ENCODE measurements at regions not wholly inside any gene's neighbourhood (a gene's known extent, or its start where the extent isn't known, plus 50 kb on each side); places are given as distances from the start of the nearest gene placed in this dataset.

DNA sequence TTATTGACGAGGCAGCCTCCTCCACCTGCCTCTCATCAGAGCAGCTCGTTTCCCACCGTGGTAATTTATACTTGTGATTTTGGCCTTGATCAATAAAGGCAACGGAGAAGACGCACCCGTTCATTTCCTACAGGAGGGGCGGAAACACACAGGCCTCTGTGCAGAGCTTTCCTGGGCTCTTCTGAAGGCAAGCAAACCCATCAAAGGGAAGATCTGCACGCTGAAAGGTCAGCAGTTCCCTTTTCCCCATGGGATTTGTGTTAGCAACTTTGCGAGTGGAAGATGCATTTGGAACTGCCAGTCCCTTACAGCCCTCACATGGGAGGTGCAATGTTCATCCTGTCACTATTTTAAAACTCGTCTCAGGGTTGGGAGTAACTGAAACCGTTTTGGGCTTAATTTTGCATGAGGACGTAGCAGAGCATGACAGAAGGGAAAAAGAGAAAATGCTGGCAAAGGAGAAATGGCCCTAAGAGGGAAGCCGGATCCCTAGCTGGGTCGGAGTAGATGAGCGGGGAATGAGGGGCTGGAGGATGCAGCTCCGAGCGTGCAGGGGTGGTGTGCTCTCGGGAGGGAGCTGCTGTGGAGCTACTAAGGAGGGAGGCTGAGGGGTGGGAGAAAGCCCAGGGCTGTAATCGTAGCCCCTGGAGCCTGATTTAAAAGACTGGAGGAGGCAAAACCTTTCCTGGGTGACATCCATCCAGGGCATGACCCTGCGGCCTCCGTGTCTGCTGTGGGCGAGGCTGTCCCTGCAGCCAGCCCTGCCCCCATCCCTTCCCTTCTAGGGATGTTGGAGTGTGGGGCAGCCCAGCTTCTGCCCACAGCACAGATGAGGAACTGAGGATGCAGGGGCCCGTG is 111.1 kb upstream of the FAM20C start:
- H3K4me3 ChIP-seq (ENCODE audit: insufficient read length, low read depth) = no peak overlapping the region
- H3K27me3 ChIP-seq (ENCODE audit: insufficient read depth, insufficient read length) = no peaks in the 10 kb centered on the region
- DNase-seq (ENCODE audit: low read depth, low spot score) = no peak
- no peaks in the 10 kb centered on the region for H3K36me3 ChIP-seq (ENCODE audit: insufficient read depth, insufficient read length, low read length)
- no peaks in the 10 kb centered on the region for H3K9me3 ChIP-seq (ENCODE audit: insufficient read depth, low read length)
- H3K9ac ChIP-seq (ENCODE audit: insufficient read length, low read depth) = no peak overlapping the region
- H3K4me1 ChIP-seq (ENCODE audit: insufficient read depth, insufficient read length) = peaks cover 9% of the 10 kb centered on the region
- TF ChIP-seq YY1 (IDR thresholded peaks at IDR 0.05; ENCODE audit: insufficient read depth, insufficient read length) = no peak

- no peak for DNase-seq (ENCODE audit: low read depth, low spot score)
- Histone ChIP-seq H3K27me3 (ENCODE audit: insufficient read depth, insufficient read length) (peaks cover 4% of the 10 kb centered on the region), H3K9me3 (ENCODE audit: insufficient read depth, low read length) (no peaks in the 10 kb centered on the region), H3K9ac (ENCODE audit: insufficient read length, low read depth) (peak overlapping the region; percentile 4), H3K4me3 (ENCODE audit: insufficient read length, low read depth) (no peak overlapping the region), H3K36me3 (ENCODE audit: insufficient read depth, insufficient read length, low read length) (no peaks in the 10 kb centered on the region), H3K4me1 (ENCODE audit: insufficient read depth, insufficient read length) (peaks cover 9% of the 10 kb centered on the region)
- TF ChIP-seq ZNF274 (IDR thresholded peaks at IDR 0.05; ENCODE audit: low read depth, low read length) (no peak), YY1 (IDR thresholded peaks at IDR 0.05; ENCODE audit: insufficient read depth, insufficient read length) (no peak), SUZ12 (IDR thresholded peaks at IDR 0.05; ENCODE audit: extremely low read depth, insufficient read depth, insufficient read length) (no peak)
Measured at GRCh38 chr7:81926-82756, 110.2 kb upstream of the FAM20C start.

- Histone ChIP-seq H3K4me3 (ENCODE audit: insufficient read length, low read depth) (no peak overlapping the region), H3K36me3 (ENCODE audit: insufficient read depth, insufficient read length, low read length) (no peaks in the 10 kb centered on the region), H3K9me3 (ENCODE audit: insufficient read depth, low read length) (no peaks in the 10 kb centered on the region), H3K27me3 (ENCODE audit: insufficient read depth, insufficient read length) (peaks cover 4% of the 10 kb centered on the region), H3K4me1 (ENCODE audit: insufficient read depth, insufficient read length) (peaks cover 9% of the 10 kb centered on the region), H3K9ac (ENCODE audit: insufficient read length, low read depth) (peak overlapping the region; percentile 4)
- TF ChIP-seq ZNF274 (IDR thresholded peaks at IDR 0.05; ENCODE audit: low read depth, low read length) (no peak), YY1 (IDR thresholded peaks at IDR 0.05; ENCODE audit: insufficient read depth, insufficient read length) (no peak), SUZ12 (IDR thresholded peaks at IDR 0.05; ENCODE audit: extremely low read depth, insufficient read depth, insufficient read length) (no peak)
- DNase-seq (ENCODE audit: low read depth, low spot score) = no peak
Measured at GRCh38 chr7:82757-83155, 109.6 kb upstream of the FAM20C start.

- no peak for DNase-seq (ENCODE audit: low read depth, low spot score)
- Histone ChIP-seq H3K4me1 (ENCODE audit: insufficient read depth, insufficient read length) (peaks cover 9% of the 10 kb centered on the region), H3K4me3 (ENCODE audit: insufficient read length, low read depth) (no peak overlapping the region), H3K9me3 (ENCODE audit: insufficient read depth, low read length) (no peaks in the 10 kb centered on the region), H3K9ac (ENCODE audit: insufficient read length, low read depth) (no peak overlapping the region), H3K36me3 (ENCODE audit: insufficient read depth, insufficient read length, low read length) (no peaks in the 10 kb centered on the region), H3K27me3 (ENCODE audit: insufficient read depth, insufficient read length) (peaks cover 4% of the 10 kb centered on the region)
- TF ChIP-seq SUZ12 (IDR thresholded peaks at IDR 0.05; ENCODE audit: extremely low read depth, insufficient read depth, insufficient read length) (no peak), ZNF274 (IDR thresholded peaks at IDR 0.05; ENCODE audit: low read depth, low read length) (no peak), YY1 (IDR thresholded peaks at IDR 0.05; ENCODE audit: insufficient read depth, insufficient read length) (no peak)
Measured at GRCh38 chr7:83441-83840, 108.9 kb upstream of the FAM20C start.

DNA sequence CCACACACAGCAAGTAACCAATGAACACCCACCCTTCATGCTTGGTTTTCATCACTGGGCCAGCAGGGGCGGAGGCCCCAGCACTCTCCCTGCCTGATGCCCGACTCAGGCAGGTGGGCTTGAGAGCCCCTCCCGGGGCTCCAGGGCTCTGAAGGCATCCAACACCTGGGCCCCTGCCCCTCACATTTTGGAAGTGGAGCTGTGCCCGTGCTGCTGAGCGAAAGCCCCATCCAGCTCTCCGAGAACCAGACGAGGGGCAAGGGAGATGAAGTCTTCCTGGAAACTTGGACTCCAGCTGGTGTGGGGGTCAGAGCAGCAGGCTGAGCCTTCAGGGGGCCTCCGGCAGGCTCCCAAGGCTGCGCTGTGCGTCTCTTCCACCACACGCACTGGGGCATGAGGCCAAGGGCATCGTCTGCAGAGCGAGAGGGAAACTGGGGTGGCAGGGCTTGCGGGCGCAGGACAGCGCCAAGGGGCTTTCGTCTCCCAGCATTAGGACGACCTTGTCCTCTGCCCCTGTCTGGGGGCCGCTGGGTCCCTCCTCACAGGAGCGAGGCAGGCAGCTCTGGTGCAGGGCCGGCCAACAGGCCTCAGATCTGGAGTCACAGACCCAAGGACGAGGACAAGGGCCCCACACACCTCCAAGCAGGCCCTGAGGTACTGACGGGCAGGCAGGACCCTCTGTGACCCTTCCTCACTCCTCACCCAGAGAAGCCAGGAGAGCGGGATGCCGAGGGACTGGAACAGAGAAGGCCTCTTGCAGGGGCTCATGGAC is 108.3 kb upstream of the FAM20C start:
- Histone ChIP-seq H3K27me3 (ENCODE audit: insufficient read depth, insufficient read length) (peaks cover 4% of the 10 kb centered on the region), H3K9ac (ENCODE audit: insufficient read length, low read depth) (peak overlapping the region; percentile 17), H3K36me3 (ENCODE audit: insufficient read depth, insufficient read length, low read length) (no peaks in the 10 kb centered on the region), H3K9me3 (ENCODE audit: insufficient read depth, low read length) (no peaks in the 10 kb centered on the region), H3K4me1 (ENCODE audit: insufficient read depth, insufficient read length) (peaks cover 11% of the 10 kb centered on the region), H3K4me3 (ENCODE audit: insufficient read length, low read depth) (no peak overlapping the region)
- TF ChIP-seq ZNF274 (IDR thresholded peaks at IDR 0.05; ENCODE audit: low read depth, low read length) (no peak), SUZ12 (IDR thresholded peaks at IDR 0.05; ENCODE audit: extremely low read depth, insufficient read depth, insufficient read length) (no peak), YY1 (IDR thresholded peaks at IDR 0.05; ENCODE audit: insufficient read depth, insufficient read length) (no peak)
- no peak for DNase-seq (ENCODE audit: low read depth, low spot score)

DNA sequence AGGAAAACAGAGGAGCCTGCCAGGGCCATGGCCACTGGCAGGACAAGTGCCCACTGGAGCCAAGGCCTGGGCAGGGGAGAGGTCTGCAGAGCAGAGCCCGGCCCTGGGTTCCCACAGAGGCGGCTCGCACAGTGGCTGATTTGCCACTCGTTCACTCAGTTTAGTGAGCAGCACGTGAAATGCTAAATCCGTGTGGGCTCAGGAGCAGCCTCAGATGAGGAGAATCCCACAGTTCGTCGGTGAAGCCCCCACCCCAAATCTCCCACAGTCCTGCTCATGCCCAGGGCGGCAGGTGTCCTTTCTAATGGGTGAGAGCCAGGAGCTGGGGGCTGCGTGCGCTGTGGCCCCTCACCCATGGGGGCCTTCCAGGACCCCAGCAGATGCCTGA is 107.7 kb upstream of the FAM20C start:
- no peak for TF ChIP-seq SUZ12 (IDR thresholded peaks at IDR 0.05; ENCODE audit: extremely low read depth, insufficient read depth, insufficient read length)
- no peak for TF ChIP-seq YY1 (IDR thresholded peaks at IDR 0.05; ENCODE audit: insufficient read depth, insufficient read length)
- TF ChIP-seq ZNF274 (IDR thresholded peaks at IDR 0.05; ENCODE audit: low read depth, low read length) = no peak
- H3K27me3 ChIP-seq (ENCODE audit: insufficient read depth, insufficient read length) = peaks cover 4% of the 10 kb centered on the region
- H3K4me3 ChIP-seq (ENCODE audit: insufficient read length, low read depth) = no peak overlapping the region
- no peaks in the 10 kb centered on the region for H3K9me3 ChIP-seq (ENCODE audit: insufficient read depth, low read length)
- H3K4me1 ChIP-seq (ENCODE audit: insufficient read depth, insufficient read length) = peaks cover 12% of the 10 kb centered on the region
- H3K36me3 ChIP-seq (ENCODE audit: insufficient read depth, insufficient read length, low read length) = no peaks in the 10 kb centered on the region
- no peak for DNase-seq (ENCODE audit: low read depth, low spot score)
- no peak overlapping the region for H3K9ac ChIP-seq (ENCODE audit: insufficient read length, low read depth)
